GM06990 (cell line): ENCODE measurements at regions not wholly inside any gene's neighbourhood (a gene's known extent, or its start where the extent isn't known, plus 50 kb on each side); places are given as distances from the start of the nearest gene placed in this dataset.

ENCODE experiments used
- DNase-seq: peaks from one replicate; pipeline ENCODE4 v3.0.0-alpha.2; 2011; ENCODE audit not compliant: insufficient read length; ENCODE audit errors: extremely low read depth
- H3K27me3 ChIP-seq: replicated peaks from 2 replicates; pipeline ENCODE4 v1.6.0; 2011; ENCODE audit warnings: low read length; ENCODE audit not compliant: control insufficient read depth, insufficient read depth
- H3K36me3 ChIP-seq: 2 replicates; pipeline ENCODE4 v1.5.1; 2011; ENCODE audit warnings: low read length; ENCODE audit not compliant: control insufficient read depth, insufficient read depth
- H3K4me3 ChIP-seq: replicated peaks from 2 replicates; pipeline ENCODE4 v1.5.1; 2011; ENCODE audit warnings: low read depth, mild to moderate bottlenecking, control low read depth, low read length
- CTCF ChIP-seq: IDR thresholded peaks from 2 replicates; pipeline ENCODE4 v1.5.1; 2011; ENCODE audit warnings: low read length, control low read depth, mild to moderate bottlenecking, inconsistent platforms; ENCODE audit not compliant: insufficient read depth, poor library complexity, severe bottlenecking

GRCh38 chr2:147442816-147443215 lies 402.0 kb upstream of the ACVR2A start:
- H3K4me3 ChIP-seq = no peak overlapping the region
- no peaks in the 10 kb centered on the region for H3K36me3 ChIP-seq
- no peak for TF ChIP-seq CTCF
- H3K27me3 ChIP-seq = no peaks in the 10 kb centered on the region
- DNase-seq = no peak

- no peak overlapping the region for H3K4me3 ChIP-seq
- H3K36me3 ChIP-seq = no peaks in the 10 kb centered on the region
- no peak for TF ChIP-seq CTCF
- no peak for DNase-seq
- H3K27me3 ChIP-seq = no peaks in the 10 kb centered on the region
These were observed 403.6 kb upstream of the ACVR2A start for GRCh38 chr2:147441182-147441581.

GRCh38 chr2:147440734-147441133 lies 404.1 kb upstream of the ACVR2A start:
- TF ChIP-seq CTCF = no peak
- no peak for DNase-seq
- Histone ChIP-seq H3K4me3 (no peak overlapping the region), H3K27me3 (no peaks in the 10 kb centered on the region), H3K36me3 (no peaks in the 10 kb centered on the region)

- H3K36me3 ChIP-seq = no peaks in the 10 kb centered on the region
- H3K27me3 ChIP-seq = no peaks in the 10 kb centered on the region
- TF ChIP-seq CTCF = no peak
- DNase-seq = no peak
- H3K4me3 ChIP-seq = no peak overlapping the region
These were observed 404.8 kb upstream of the ACVR2A start for GRCh38 chr2:147439986-147440385.

- H3K27me3 ChIP-seq = no peaks in the 10 kb centered on the region
- TF ChIP-seq CTCF = no peak
These were observed 405.9 kb upstream of the ACVR2A start for GRCh38 chr2:147438882-147439281.

GRCh38 chr2:147433822-147434221 lies 411.0 kb upstream of the ACVR2A start:
- Histone ChIP-seq H3K27me3 (no peaks in the 10 kb centered on the region), H3K36me3 (no peaks in the 10 kb centered on the region), H3K4me3 (no peak overlapping the region)
- DNase-seq = no peak
- no peak for TF ChIP-seq CTCF

More at GRCh38 chr2:147438882-147439281, 405.9 kb upstream of the ACVR2A start:
- Histone ChIP-seq H3K36me3 (no peaks in the 10 kb centered on the region), H3K4me3 (no peak overlapping the region)
- DNase-seq = no peak
